HL-60 (cell line): ENCODE measurements at regions not wholly inside any gene's neighbourhood (a gene's known extent, or its start where the extent isn't known, plus 50 kb on each side); places are given as distances from the start of the nearest gene placed in this dataset.

ENCODE experiments used
- CTCF ChIP-seq: IDR thresholded peaks from one replicate; pipeline ENCODE4 v1.5.1; 2011; ENCODE audit warnings: low read length, control low read depth, inconsistent platforms; ENCODE audit not compliant: insufficient read depth
- POLR2AphosphoS5 ChIP-seq: IDR thresholded peaks from 2 replicates; pipeline ENCODE4 v1.6.1; 2012; ENCODE audit warnings: low read depth
- TF ChIP-seq, protein P1 (sequence below): IDR thresholded peaks from 2 replicates; pipeline ENCODE4 v1.6.1; 2012; ENCODE audit warnings: low read depth; ENCODE audit not compliant: insufficient replicate concordance

- no peak for TF ChIP-seq CTCF
- no peak for TF ChIP-seq POLR2AphosphoS5
- TF ChIP-seq, protein P1, sequence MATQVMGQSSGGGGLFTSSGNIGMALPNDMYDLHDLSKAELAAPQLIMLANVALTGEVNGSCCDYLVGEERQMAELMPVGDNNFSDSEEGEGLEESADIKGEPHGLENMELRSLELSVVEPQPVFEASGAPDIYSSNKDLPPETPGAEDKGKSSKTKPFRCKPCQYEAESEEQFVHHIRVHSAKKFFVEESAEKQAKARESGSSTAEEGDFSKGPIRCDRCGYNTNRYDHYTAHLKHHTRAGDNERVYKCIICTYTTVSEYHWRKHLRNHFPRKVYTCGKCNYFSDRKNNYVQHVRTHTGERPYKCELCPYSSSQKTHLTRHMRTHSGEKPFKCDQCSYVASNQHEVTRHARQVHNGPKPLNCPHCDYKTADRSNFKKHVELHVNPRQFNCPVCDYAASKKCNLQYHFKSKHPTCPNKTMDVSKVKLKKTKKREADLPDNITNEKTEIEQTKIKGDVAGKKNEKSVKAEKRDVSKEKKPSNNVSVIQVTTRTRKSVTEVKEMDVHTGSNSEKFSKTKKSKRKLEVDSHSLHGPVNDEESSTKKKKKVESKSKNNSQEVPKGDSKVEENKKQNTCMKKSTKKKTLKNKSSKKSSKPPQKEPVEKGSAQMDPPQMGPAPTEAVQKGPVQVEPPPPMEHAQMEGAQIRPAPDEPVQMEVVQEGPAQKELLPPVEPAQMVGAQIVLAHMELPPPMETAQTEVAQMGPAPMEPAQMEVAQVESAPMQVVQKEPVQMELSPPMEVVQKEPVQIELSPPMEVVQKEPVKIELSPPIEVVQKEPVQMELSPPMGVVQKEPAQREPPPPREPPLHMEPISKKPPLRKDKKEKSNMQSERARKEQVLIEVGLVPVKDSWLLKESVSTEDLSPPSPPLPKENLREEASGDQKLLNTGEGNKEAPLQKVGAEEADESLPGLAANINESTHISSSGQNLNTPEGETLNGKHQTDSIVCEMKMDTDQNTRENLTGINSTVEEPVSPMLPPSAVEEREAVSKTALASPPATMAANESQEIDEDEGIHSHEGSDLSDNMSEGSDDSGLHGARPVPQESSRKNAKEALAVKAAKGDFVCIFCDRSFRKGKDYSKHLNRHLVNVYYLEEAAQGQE, result no peak
These were observed 354.1 kb upstream of the VSTM2A start for GRCh38 chr7:54187886-54188685.
